ENCODE measurements at regions not wholly inside any gene's neighbourhood (a gene's known extent, or its start where the extent isn't known, plus 50 kb on each side); places are given as distances from the start of the nearest gene placed in this dataset.

DNA sequence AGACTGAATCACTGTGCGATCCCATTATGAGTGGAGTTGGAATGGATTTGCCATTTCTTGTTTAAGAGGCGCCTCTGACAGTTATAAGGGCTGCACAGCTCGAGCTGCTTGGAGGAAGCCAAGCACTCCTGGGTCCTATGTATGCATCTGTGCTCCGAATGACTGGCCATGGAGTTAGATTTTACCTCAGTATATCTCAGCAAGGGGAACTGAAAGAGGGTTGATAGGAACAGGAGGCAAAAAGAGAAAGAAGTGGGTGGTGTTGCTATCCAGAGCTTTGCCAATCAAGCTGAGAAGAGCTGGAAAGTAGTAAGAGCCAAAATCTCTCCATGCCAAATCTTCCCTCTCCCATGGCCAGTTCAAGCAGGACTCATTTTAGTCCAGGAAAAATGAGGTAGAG, 632.0 kb upstream of the KIRREL3 start:
- Histone ChIP-seq H3K4me2 (replicated peaks; ENCODE audit: low read depth, low read length, poor library complexity, severe bottlenecking) (no peak overlapping the region), H4K20me1 (ENCODE audit: control insufficient read depth, insufficient read depth, low read length, poor library complexity, severe bottlenecking) (no peaks in the 10 kb centered on the region), H3K79me2 (ENCODE audit: control insufficient read depth, insufficient read depth, low read length) (no peaks in the 10 kb centered on the region), H3K9ac (ENCODE audit: low read length) (no peak overlapping the region), H3K27ac (ENCODE audit: low read length in 2 of 2) (no peak overlapping the region), H3K4me1 (ENCODE audit: control insufficient read depth in 2 of 2, insufficient read depth in 2 of 2, low read length in 2 of 2) (no peaks in the 10 kb centered on the region), H2AFZ (ENCODE audit: insufficient read depth, low read depth, low read length, poor library complexity, severe bottlenecking) (no peak overlapping the region), H3K27me3 (replicated peaks in 1 of 4; ENCODE audit: control extremely low read depth in 1 of 4, control insufficient read depth in 3 of 4, insufficient read depth in 4 of 4, low read length in 3 of 4) (no peaks in the 10 kb centered on the region), H3K9me3 (ENCODE audit: control extremely low read depth in 1 of 3, control insufficient read depth in 2 of 3, insufficient read depth in 1 of 3, low read length in 2 of 3) (no peaks in the 10 kb centered on the region), H3K36me3 (replicated peaks in 1 of 2; ENCODE audit: control extremely low read depth in 1 of 2, control insufficient read depth in 1 of 2, extremely low read depth in 1 of 2, insufficient read depth in 2 of 2, low read length in 1 of 2) (no peaks in the 10 kb centered on the region), H3K4me3 (ENCODE audit: control extremely low read depth in 1 of 5, extremely low read depth in 1 of 5, insufficient read depth in 1 of 5, low read depth in 2 of 5, low read length in 4 of 5) (no peak overlapping the region)
- Mint-ChIP-seq H3K4me3 (no peak overlapping the region), H3K27ac (no peak overlapping the region), H3K9me3 (ENCODE audit: insufficient read depth) (no peaks in the 10 kb centered on the region), H3K4me1 (no peaks in the 10 kb centered on the region), H3K27me3 (no peaks in the 10 kb centered on the region)
- WGBS (ENCODE audit: insufficient coverage): 70% methylated on average over 4 of the region's 4 CpGs
- no peak for DNase-seq
- intact Hi-C loops (cut with micrococcal nuclease): no loop called here
- ChIA-PET CTCF (no interaction called here), POLR2A (no interaction called here)
- no peak for ATAC-seq (ENCODE audit: low read depth)
- TF ChIP-seq, protein P1, sequence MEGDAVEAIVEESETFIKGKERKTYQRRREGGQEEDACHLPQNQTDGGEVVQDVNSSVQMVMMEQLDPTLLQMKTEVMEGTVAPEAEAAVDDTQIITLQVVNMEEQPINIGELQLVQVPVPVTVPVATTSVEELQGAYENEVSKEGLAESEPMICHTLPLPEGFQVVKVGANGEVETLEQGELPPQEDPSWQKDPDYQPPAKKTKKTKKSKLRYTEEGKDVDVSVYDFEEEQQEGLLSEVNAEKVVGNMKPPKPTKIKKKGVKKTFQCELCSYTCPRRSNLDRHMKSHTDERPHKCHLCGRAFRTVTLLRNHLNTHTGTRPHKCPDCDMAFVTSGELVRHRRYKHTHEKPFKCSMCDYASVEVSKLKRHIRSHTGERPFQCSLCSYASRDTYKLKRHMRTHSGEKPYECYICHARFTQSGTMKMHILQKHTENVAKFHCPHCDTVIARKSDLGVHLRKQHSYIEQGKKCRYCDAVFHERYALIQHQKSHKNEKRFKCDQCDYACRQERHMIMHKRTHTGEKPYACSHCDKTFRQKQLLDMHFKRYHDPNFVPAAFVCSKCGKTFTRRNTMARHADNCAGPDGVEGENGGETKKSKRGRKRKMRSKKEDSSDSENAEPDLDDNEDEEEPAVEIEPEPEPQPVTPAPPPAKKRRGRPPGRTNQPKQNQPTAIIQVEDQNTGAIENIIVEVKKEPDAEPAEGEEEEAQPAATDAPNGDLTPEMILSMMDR (IDR thresholded peaks at IDR 0.05): no peak
- no peak for TF ChIP-seq EZH2 (IDR thresholded peaks at IDR 0.05; ENCODE audit: borderline replicate concordance, insufficient read depth, low read depth, low read length, poor library complexity, severe bottlenecking)

DNA sequence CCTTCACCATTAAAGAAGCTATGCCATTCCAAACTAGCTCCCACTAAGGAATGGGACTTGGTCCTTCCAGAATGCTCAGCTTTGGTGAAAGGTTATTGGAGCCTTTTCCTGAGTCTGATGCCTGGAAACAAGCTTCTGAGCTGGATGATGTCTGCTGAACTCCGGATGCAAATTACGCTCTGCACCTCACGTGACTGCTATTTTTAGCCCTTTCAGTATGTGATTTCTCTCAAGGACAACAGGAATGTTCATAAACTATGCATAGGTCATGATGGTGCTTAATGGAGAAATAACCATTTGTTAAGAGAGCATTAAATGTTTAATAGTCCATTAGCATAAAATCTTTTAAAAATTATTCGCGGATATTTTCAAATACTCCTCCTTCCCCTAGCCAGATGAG, 631.4 kb upstream of the KIRREL3 start:
- no peaks in the 10 kb centered on the region for H3K79me2 ChIP-seq (ENCODE audit: control insufficient read depth, insufficient read depth, low read length)
- TF ChIP-seq EZH2 (IDR thresholded peaks at IDR 0.05; ENCODE audit: borderline replicate concordance, insufficient read depth, low read depth, low read length, poor library complexity, severe bottlenecking): no peak
- TF ChIP-seq, protein P1 (IDR thresholded peaks at IDR 0.05): no peak
- Mint-ChIP-seq H3K4me3 (no peak overlapping the region), H3K9me3 (ENCODE audit: insufficient read depth) (no peaks in the 10 kb centered on the region), H3K4me1 (no peaks in the 10 kb centered on the region), H3K27ac (no peak overlapping the region), H3K27me3 (no peaks in the 10 kb centered on the region)
- no peaks in the 10 kb centered on the region for H3K36me3 ChIP-seq (replicated peaks in 1 of 2; ENCODE audit: control extremely low read depth in 1 of 2, control insufficient read depth in 1 of 2, extremely low read depth in 1 of 2, insufficient read depth in 2 of 2, low read length in 1 of 2)
- H4K20me1 ChIP-seq (ENCODE audit: control insufficient read depth, insufficient read depth, low read length, poor library complexity, severe bottlenecking): no peaks in the 10 kb centered on the region
- WGBS (ENCODE audit: insufficient coverage): 100% methylated on average over 2 of the region's 5 CpGs
- ChIA-PET POLR2A (no interaction called here), CTCF (no interaction called here)
- H3K4me2 ChIP-seq (replicated peaks; ENCODE audit: low read depth, low read length, poor library complexity, severe bottlenecking): no peak overlapping the region
- H3K4me3 ChIP-seq (ENCODE audit: control extremely low read depth in 1 of 5, extremely low read depth in 1 of 5, insufficient read depth in 1 of 5, low read depth in 2 of 5, low read length in 4 of 5): no peak overlapping the region
- DNase-seq (no peak), ATAC-seq (ENCODE audit: low read depth) (no peak)
- H3K4me1 ChIP-seq (ENCODE audit: control insufficient read depth in 2 of 2, insufficient read depth in 2 of 2, low read length in 2 of 2): no peaks in the 10 kb centered on the region
- H3K9ac ChIP-seq (ENCODE audit: low read length): no peak overlapping the region
- no peak overlapping the region for H3K27ac ChIP-seq (ENCODE audit: low read length in 2 of 2)
- no peaks in the 10 kb centered on the region for H3K9me3 ChIP-seq (ENCODE audit: control extremely low read depth in 1 of 3, control insufficient read depth in 2 of 3, insufficient read depth in 1 of 3, low read length in 2 of 3)
- no peak overlapping the region for H2AFZ ChIP-seq (ENCODE audit: insufficient read depth, low read depth, low read length, poor library complexity, severe bottlenecking)
- H3K27me3 ChIP-seq (replicated peaks in 1 of 4; ENCODE audit: control extremely low read depth in 1 of 4, control insufficient read depth in 3 of 4, insufficient read depth in 4 of 4, low read length in 3 of 4): no peaks in the 10 kb centered on the region
- intact Hi-C loops (cut with micrococcal nuclease): no loop called here

All from B cell (primary cell).